Chondrocyte (in vitro differentiated cells): ENCODE measurements at regions not wholly inside any gene's neighbourhood (a gene's known extent, or its start where the extent isn't known, plus 50 kb on each side); places are given as distances from the start of the nearest gene placed in this dataset.
"Not testable (repeated sequence)": the region's sequence is repeated elsewhere in the genome, so short reads cannot be mapped to it uniquely, and the experiment has no call there.

Experiments
- DNase-seq: peaks from one replicate; pipeline ENCODE4 v3.0.0; 2021; ENCODE audit warnings: mixed read lengths, low spot score
- H3K27ac Mint-ChIP-seq: one replicate; pipeline ENCODE4 v1.8.0; 2021; ENCODE audit warnings: mild to moderate bottlenecking, moderate library complexity, mixed read lengths; ENCODE audit not compliant: unreplicated experiment
- H3K27me3 Mint-ChIP-seq: 2 replicates; pipeline ENCODE4 v1.8.0; 2021; ENCODE audit warnings: low read depth, mixed read lengths
- H3K36me3 Mint-ChIP-seq: 2 replicates; pipeline ENCODE4 v1.8.0; 2021; ENCODE audit warnings: low read depth, mixed read lengths
- H3K4me1 Mint-ChIP-seq: 2 replicates; pipeline ENCODE4 v1.8.0; 2021; ENCODE audit warnings: low read depth, mild to moderate bottlenecking, mixed read lengths
- H3K4me3 Mint-ChIP-seq: one replicate; pipeline ENCODE4 v1.8.0; 2021; ENCODE audit warnings: mild to moderate bottlenecking, moderate library complexity, mixed read lengths; ENCODE audit not compliant: unreplicated experiment
- H3K9me3 Mint-ChIP-seq: 2 replicates; pipeline ENCODE4 v1.8.0; 2021; ENCODE audit warnings: low read depth, mixed read lengths
- CTCF ChIP-seq: fragments of 200-600 bp; sonication (generic); IDR thresholded peaks from 2 replicates; pipeline ENCODE4 v1.5.0; 2021; ENCODE audit warnings: antibody characterized with exemption, mild to moderate bottlenecking, moderate library complexity

GRCh38 chrX:98296129-98296528 is 1412.4 kb downstream of the RPA4 start:
- Mint-ChIP-seq H3K4me3 (no peak overlapping the region), H3K27ac (no peak overlapping the region), H3K4me1 (no peaks in the 10 kb centered on the region), H3K27me3 (no peaks in the 10 kb centered on the region), H3K9me3 (peaks cover 7% of the 10 kb centered on the region), H3K36me3 (no peaks in the 10 kb centered on the region)
- TF ChIP-seq CTCF: no peak
- no peak for DNase-seq

DNA sequence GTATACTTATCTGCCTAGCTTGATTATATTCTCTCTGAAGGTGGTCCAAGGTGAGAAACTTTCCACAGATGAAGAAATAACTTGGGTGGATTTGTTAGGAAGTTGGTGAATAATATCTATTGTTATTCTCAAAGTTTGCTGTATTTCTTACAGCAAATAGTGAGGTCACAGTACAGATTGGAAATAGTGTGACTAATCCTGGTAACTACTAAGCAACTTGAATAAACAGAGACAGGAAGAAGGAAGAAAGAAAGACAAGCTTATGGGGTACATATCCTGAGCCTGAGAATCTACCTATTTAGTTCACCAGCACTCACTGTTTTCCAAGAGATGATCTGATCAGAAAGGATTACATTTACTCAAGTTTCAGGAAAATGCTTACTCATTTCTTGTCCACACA is 1416.1 kb downstream of the RPA4 start:
- Mint-ChIP-seq H3K36me3 (no peaks in the 10 kb centered on the region), H3K9me3 (peaks cover 18% of the 10 kb centered on the region), H3K27ac (no peak overlapping the region), H3K4me3 (no peak overlapping the region), H3K4me1 (no peaks in the 10 kb centered on the region), H3K27me3 (no peaks in the 10 kb centered on the region)
- no peak for TF ChIP-seq CTCF
- DNase-seq: no peak

DNA sequence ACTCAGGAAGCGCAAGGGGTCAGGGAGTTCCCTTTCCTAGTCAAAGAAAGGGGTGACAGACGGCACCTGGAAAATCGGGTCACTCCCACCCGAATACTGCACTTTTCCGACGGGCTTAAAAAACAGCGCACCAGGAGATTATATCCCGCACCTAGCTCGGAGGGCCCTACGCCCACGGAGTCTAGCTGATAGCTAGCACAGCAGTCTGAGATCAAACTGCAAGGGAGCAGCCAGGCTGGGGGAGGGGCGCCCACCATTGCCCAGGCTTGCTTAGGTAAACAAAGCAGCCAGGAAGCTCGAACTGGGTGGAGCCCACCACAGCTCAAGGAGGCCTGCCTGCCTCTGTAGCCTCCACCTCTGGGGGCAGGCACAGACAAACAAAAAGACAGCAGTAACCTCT is 1416.8 kb downstream of the RPA4 start:
- H3K27ac Mint-ChIP-seq, H3K27me3 Mint-ChIP-seq, H3K36me3 Mint-ChIP-seq, H3K4me1 Mint-ChIP-seq, H3K4me3 Mint-ChIP-seq, DNase-seq: not testable (repeated sequence)
- H3K9me3 Mint-ChIP-seq: peaks cover 18% of the 10 kb centered on the region

GRCh38 chrX:98331407-98331806 is 1447.7 kb downstream of the RPA4 start:
- Mint-ChIP-seq H3K4me3 (no peak overlapping the region), H3K36me3 (no peaks in the 10 kb centered on the region), H3K27me3 (peaks cover 7% of the 10 kb centered on the region), H3K27ac (no peak overlapping the region), H3K4me1 (no peaks in the 10 kb centered on the region), H3K9me3 (no peaks in the 10 kb centered on the region)
- no peak for DNase-seq
- TF ChIP-seq CTCF: no peak

DNA sequence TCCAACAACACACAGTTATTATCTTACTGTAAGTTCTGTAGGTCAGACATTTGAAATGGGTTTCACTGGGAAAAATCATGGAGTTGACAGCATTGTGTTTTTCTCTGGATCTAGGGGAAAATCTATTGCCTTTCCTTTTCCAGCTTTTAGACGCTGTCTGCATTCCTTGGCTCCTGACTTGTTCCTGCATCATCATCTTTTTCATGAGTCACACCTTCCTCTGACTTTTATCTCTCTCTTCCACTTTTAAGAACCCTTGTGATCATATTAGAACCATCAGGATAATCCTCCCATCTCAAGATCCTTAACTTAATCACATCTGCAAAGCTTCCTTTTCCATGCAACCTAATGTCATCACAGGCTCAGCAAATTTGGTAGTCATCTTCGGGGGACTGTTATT is 1454.8 kb downstream of the RPA4 start:
- Mint-ChIP-seq H3K27me3 (peaks cover 2% of the 10 kb centered on the region), H3K4me3 (no peak overlapping the region), H3K4me1 (no peaks in the 10 kb centered on the region), H3K36me3 (peaks cover 6% of the 10 kb centered on the region), H3K27ac (no peak overlapping the region), H3K9me3 (peaks cover 20% of the 10 kb centered on the region)
- no peak for TF ChIP-seq CTCF
- no peak for DNase-seq

- DNase-seq: no peak
- H3K4me3 Mint-ChIP-seq: no peak overlapping the region
- H3K9me3 Mint-ChIP-seq: peaks cover 7% of the 10 kb centered on the region
- no peak overlapping the region for H3K27ac Mint-ChIP-seq
- H3K4me1 Mint-ChIP-seq: no peaks in the 10 kb centered on the region
- H3K27me3 Mint-ChIP-seq: no peaks in the 10 kb centered on the region
- no peak for TF ChIP-seq CTCF
- H3K36me3 Mint-ChIP-seq: peaks cover 1% of the 10 kb centered on the region
Measured at GRCh38 chrX:98350940-98351339, 1467.2 kb downstream of the RPA4 start.
